Medulla oblongata (tissue), 1 donor: ENCODE measurements at regions not wholly inside any gene's neighbourhood (a gene's known extent, or its start where the extent isn't known, plus 50 kb on each side); places are given as distances from the start of the nearest gene placed in this dataset.

Experiments
- DNase-seq: peaks from one replicate; pipeline ENCODE4 v3.0.0-alpha.2; 2015; ENCODE audit errors: extremely low spot score

DNA sequence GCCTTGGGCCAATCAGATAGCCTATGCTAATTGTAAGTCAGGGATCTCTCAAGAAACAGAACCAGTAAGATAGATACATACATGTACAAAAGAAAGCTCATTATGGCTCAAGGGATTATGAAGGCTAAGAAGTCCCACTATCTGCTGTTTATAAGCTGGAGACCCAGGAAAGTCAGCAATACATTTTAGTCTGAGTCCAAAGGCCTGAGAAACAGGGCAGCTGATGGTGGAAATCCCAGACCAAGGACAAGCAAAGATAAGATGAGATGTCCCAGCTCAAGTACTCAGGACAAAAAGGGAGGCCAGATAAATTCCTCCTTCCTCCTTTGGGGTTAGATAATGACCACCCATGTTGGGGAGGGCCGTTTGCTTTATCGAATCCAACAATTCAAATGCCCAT, 269.9 kb downstream of the AJAP1 start:
- DNase-seq = no peak

GRCh38 chr1:4916610-4917009, 262.2 kb downstream of the AJAP1 start:
- no peak for DNase-seq

DNA sequence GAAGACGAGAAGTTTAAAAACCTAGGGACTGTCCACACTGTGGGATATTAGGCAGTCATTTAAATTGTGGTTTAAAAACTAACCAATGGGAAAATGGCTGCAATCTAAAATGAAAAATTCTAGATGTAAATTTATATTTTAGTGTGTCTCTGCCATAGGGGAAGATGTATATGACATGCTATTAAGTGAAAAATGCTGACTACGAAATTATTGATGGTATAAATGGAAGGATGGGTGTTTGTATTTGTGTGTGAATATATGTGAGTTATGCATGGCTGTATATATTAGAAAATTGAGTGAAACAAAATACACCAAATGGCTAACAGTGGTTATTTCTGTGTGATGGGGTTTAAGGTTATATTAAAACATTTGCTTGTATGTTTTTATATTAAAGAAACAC, 260.7 kb downstream of the AJAP1 start:
- DNase-seq = no peak

- no peak for DNase-seq
Observed at GRCh38 chr1:4908486-4908885, 254.1 kb downstream of the AJAP1 start.

- DNase-seq = no peak
Observed at GRCh38 chr1:4894566-4894965, 240.2 kb downstream of the AJAP1 start.

GRCh38 chr1:4880626-4881025, 226.2 kb downstream of the AJAP1 start:
- no peak for DNase-seq

- DNase-seq = no peak
Observed at GRCh38 chr1:4877426-4877825, 223.0 kb downstream of the AJAP1 start.

DNA sequence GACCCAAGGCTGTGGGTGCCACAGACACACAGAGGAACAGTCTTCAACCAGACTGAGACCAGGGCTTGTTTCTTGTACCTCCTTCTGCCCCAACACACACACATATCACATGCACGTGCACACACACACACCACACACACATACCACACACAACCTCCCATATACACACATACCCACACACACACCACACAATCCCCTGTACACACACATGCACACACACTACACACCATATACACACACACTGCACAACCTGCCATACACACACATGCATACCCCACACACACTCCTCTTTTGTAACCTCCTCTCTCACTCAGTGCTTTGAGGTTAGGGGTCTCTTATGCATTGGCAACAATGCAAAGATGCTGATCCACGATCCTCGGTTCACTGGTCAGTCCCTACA, 217.0 kb downstream of the AJAP1 start:
- no peak for DNase-seq

- no peak for DNase-seq
Observed at GRCh38 chr1:4868521-4868920, 214.1 kb downstream of the AJAP1 start.

- DNase-seq = no peak
Observed at GRCh38 chr1:4856396-4856795, 202.0 kb downstream of the AJAP1 start.

GRCh38 chr1:4854367-4854766, 200.0 kb downstream of the AJAP1 start:
- no peak for DNase-seq

GRCh38 chr1:4853904-4854303, 199.5 kb downstream of the AJAP1 start:
- DNase-seq = no peak

- DNase-seq = no peak
Observed at GRCh38 chr1:4851385-4852065, 197.1 kb downstream of the AJAP1 start.

DNA sequence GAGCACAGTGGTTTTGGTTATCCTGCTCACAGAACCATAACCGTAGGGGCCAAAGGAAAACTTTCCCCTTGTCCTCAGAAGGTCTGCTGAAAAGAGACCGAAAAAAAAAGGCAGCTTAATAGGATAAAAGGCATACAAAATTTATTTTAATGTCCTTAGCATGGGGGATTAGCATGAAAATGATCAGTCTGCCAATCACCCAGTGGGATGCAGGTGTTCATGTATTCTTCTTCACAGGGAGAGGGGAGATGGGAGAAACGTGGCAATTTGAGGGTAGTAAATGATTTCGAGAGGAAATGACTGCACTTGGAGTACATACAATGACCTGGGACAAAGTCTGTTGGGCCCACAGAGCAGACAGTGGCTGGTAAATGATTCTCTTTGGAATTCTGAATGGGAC, 194.0 kb downstream of the AJAP1 start:
- no peak for DNase-seq

DNA sequence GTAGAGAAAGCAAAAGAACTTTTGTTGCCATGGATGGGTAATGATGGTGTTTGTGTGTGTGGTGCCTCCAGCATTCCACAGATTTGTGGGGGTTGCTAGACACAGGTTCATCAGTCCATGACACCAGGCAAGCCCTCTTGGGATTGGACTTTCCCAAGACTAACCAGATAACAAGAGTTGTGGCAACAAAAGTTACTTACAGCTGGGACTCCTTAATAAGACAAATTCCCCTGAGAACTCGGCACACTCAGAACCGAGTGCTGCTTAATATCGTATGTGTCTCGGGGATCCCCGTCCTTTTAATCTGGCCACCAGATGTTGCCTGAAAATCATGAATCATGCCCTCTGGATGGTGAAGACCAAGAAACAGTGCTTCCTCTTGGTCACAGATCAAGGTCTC, 193.3 kb downstream of the AJAP1 start:
- DNase-seq = no peak
